22Rv1 (cell line): ENCODE measurements at regions not wholly inside any gene's neighbourhood (a gene's known extent, or its start where the extent isn't known, plus 50 kb on each side); places are given as distances from the start of the nearest gene placed in this dataset.
A peak's percentile ranks its signal among the peaks of the same experiment; 100 is the strongest.

Experiments
- H3K27ac ChIP-seq: fragments of 450-650 bp; 2 replicates; pipeline ENCODE4 v1.5.1; 2017
- CTCF ChIP-seq: fragments of 450-650 bp; IDR thresholded peaks from 2 replicates; pipeline ENCODE4 v1.5.1; 2017; ENCODE audit warnings: mild to moderate bottlenecking
- ZFX ChIP-seq: fragments of 450-650 bp; IDR thresholded peaks from 2 replicates; pipeline ENCODE4 v1.6.1; 2017; ENCODE audit warnings: antibody characterized with exemption, borderline replicate concordance

GRCh38 chr2:175323162-175323561, 141.7 kb upstream of the ATP5MC3 start:
- no peak overlapping the region for H3K27ac ChIP-seq
- TF ChIP-seq ZFX = no peak
- no peak for TF ChIP-seq CTCF

- no peak for TF ChIP-seq CTCF
- no peak overlapping the region for H3K27ac ChIP-seq
Observed at GRCh38 chr2:175318542-175318941, 137.0 kb upstream of the ATP5MC3 start.

DNA sequence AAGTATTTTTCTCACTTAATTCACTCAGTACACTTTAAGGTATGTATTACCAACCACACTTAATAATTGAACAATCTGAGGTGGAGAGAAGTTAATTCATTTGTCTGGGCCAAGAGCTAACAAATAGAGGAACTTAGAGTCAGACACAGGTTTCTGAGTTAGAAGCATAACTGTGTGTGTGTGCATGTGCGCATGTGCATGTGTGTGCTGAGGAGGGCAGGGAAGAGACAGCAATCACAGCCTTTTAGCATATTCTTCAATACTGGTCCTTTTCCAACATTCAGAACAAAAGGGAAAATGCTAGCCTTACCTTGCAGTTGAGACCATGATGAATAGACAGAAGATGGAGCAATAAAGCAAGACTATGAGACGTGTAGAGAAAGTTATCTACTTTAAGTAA, 136.2 kb upstream of the ATP5MC3 start:
- no peak for TF ChIP-seq ZFX
- TF ChIP-seq CTCF = no peak
- H3K27ac ChIP-seq = no peak overlapping the region

- H3K27ac ChIP-seq = no peak overlapping the region
- TF ChIP-seq CTCF = no peak
- no peak for TF ChIP-seq ZFX
Observed at GRCh38 chr2:175312137-175312536, 130.6 kb upstream of the ATP5MC3 start.

- TF ChIP-seq ZFX (no peak), CTCF (no peak)
- H3K27ac ChIP-seq = no peak overlapping the region
Observed at GRCh38 chr2:175310813-175311504, 129.4 kb upstream of the ATP5MC3 start.

- no peak overlapping the region for H3K27ac ChIP-seq
- TF ChIP-seq ZFX (no peak), CTCF (peak; percentile 49)
Observed at GRCh38 chr2:175309799-175310198, 128.3 kb upstream of the ATP5MC3 start.

GRCh38 chr2:175308005-175308404, 126.5 kb upstream of the ATP5MC3 start:
- H3K27ac ChIP-seq = no peak overlapping the region
- TF ChIP-seq CTCF (no peak), ZFX (no peak)
